CD4-positive, alpha-beta memory T cell (primary cell): ENCODE measurements at regions not wholly inside any gene's neighbourhood (a gene's known extent, or its start where the extent isn't known, plus 50 kb on each side); places are given as distances from the start of the nearest gene placed in this dataset.
"Not testable (repeated sequence)": the region's sequence is repeated elsewhere in the genome, so short reads cannot be mapped to it uniquely, and the experiment has no call there.

Source experiments
- CTCF ChIA-PET: fragments of 350-600 bp; sonication (Branson Sonifier 250); formaldehyde crosslinking; loops from one replicate; lab custom pipeline; 2021; ENCODE audit warnings: inconsistent platforms; ENCODE audit not compliant: partially characterized antibody; lab: Charles Lee
- POLR2A ChIA-PET: fragments of 350-600 bp; sonication (Branson Sonifier 250); formaldehyde crosslinking; loops from one replicate; lab custom pipeline; 2021; ENCODE audit not compliant: partially characterized antibody; lab: Charles Lee
- DNase-seq, 5 donors: peaks; one replicate each; pipeline versions ENCODE4 v3.0.0 to v3.0.0-alpha.2; 2020 to 2022; ENCODE audit warnings: mixed read lengths in 1 of 5
- H3K27ac ChIP-seq: one replicate; pipeline ENCODE4 v1.7.0; 2013; ENCODE audit warnings: low read depth, low read length
- H3K27me3 ChIP-seq: 2 replicates; pipeline ENCODE4 v1.7.0; 2013; ENCODE audit warnings: mild to moderate bottlenecking, low read length, moderate library complexity; ENCODE audit not compliant: insufficient read depth
- H3K36me3 ChIP-seq: 2 replicates; pipeline ENCODE4 v1.7.0; 2013; ENCODE audit warnings: mild to moderate bottlenecking, low read length, moderate library complexity; ENCODE audit not compliant: insufficient read depth
- H3K4me1 ChIP-seq: 2 replicates; pipeline ENCODE4 v1.7.0; 2013; ENCODE audit warnings: mild to moderate bottlenecking, low read length, moderate library complexity; ENCODE audit not compliant: insufficient read depth
- H3K4me3 ChIP-seq, 2 donors: one replicate each; pipeline ENCODE4 v1.7.0; 2013; ENCODE audit warnings: low read length in 2 of 2, mild to moderate bottlenecking in 1 of 2
- H3K9me3 ChIP-seq, 2 donors: one replicate each; pipeline ENCODE4 v1.7.0; 2013; ENCODE audit warnings: low read length in 2 of 2, control low read depth in 1 of 2; ENCODE audit not compliant: control insufficient read depth in 1 of 2
- H3K27ac Mint-ChIP-seq, 7 donors: one replicate each; pipeline ENCODE4 v1.8.0; 2020 to 2021; ENCODE audit warnings: mixed read lengths in 7 of 7, mild to moderate bottlenecking in 6 of 7, inconsistent platforms in 3 of 7, moderate library complexity in 3 of 7
- H3K27me3 Mint-ChIP-seq, 2 donors: one replicate each; pipeline ENCODE4 v1.8.0; 2020 to 2021; ENCODE audit warnings: mixed read lengths in 2 of 2
- H3K36me3 Mint-ChIP-seq, 2 donors: one replicate each; pipeline ENCODE4 v1.8.0; 2020 to 2021; ENCODE audit warnings: mixed read lengths in 2 of 2, inconsistent platforms in 1 of 2, mild to moderate bottlenecking in 1 of 2
- H3K4me1 Mint-ChIP-seq, 4 donors: one replicate each; pipeline ENCODE4 v1.8.0; 2020 to 2021; ENCODE audit warnings: mixed read lengths in 4 of 4, mild to moderate bottlenecking in 1 of 4
- H3K4me3 Mint-ChIP-seq, 8 donors: one replicate each; pipeline ENCODE4 v1.8.0; 2020 to 2021; ENCODE audit warnings: mixed read lengths in 8 of 8, mild to moderate bottlenecking in 7 of 8, moderate library complexity in 6 of 8, inconsistent platforms in 3 of 8
- H3K9me3 Mint-ChIP-seq, 8 donors: one replicate each; pipeline ENCODE4 v1.8.0; 2020 to 2021; ENCODE audit warnings: mixed read lengths in 8 of 8, mild to moderate bottlenecking in 5 of 8, inconsistent platforms in 3 of 8, moderate library complexity in 1 of 8
- intact Hi-C: fragments of 100-400 bp; cut with micrococcal nuclease; formaldehyde crosslinking; loops from one replicate; pipeline ENCODE4 v1.15.1; 2023

DNA sequence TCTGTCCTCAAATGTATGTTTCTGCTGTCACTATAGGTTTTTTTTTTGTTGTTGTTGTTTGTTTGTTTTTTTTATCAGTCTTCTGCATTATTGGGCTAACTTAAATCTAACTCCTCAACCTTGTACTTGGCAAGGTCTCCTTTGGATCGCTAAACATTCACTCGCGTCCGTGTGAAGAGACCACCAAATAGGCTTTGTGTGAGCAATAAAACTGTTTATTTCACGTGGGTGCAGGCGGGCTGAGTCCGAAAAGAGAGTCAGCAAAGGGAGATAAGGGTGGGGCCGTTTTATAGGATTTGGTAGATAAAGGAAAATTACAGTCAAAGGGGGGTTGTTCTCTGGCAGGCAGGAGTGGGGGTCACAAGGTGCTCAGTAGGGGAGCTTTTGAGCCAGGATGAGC, 845.6 kb upstream of the ANO3 start:
- H3K36me3 ChIP-seq, H3K27ac Mint-ChIP-seq, H3K36me3 Mint-ChIP-seq, CTCF ChIA-PET, H3K4me1 ChIP-seq, intact Hi-C loops, H3K4me1 Mint-ChIP-seq, H3K4me3 Mint-ChIP-seq, H3K4me3 ChIP-seq, DNase-seq, H3K27me3 ChIP-seq, H3K27me3 Mint-ChIP-seq, H3K9me3 ChIP-seq, POLR2A ChIA-PET, H3K27ac ChIP-seq: not testable (repeated sequence)
- H3K9me3 Mint-ChIP-seq, result peaks cover 0 to 19% (median 6%) of the 10 kb centered on the region in 8 donors

DNA sequence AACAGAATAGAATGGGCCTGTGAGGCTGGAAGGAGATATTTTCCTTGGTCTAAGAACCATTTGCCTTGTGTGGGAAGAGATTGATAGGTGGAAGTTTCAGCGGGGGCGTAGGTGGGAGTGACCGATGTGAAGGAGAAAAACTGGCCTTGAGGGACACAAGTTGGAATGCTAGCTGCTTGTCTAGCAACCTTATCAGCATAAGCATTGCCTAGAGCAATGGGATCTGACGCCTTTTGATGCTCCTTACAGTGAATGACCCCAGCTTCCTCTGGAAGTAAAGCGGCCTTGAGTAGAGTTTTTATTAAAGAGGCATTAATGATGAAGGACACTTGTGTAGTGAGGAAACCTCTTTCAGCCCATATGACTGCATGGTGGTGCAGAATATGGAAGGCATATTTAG, 843.8 kb upstream of the ANO3 start:
- peaks cover 0 to 18% (median 4%) of the 10 kb centered on the region in 8 donors for H3K9me3 Mint-ChIP-seq
- intact Hi-C loops, H3K27me3 Mint-ChIP-seq, H3K27me3 ChIP-seq, CTCF ChIA-PET, DNase-seq, H3K4me3 Mint-ChIP-seq, H3K4me1 ChIP-seq, H3K27ac Mint-ChIP-seq, H3K36me3 ChIP-seq, H3K9me3 ChIP-seq, POLR2A ChIA-PET, H3K36me3 Mint-ChIP-seq, H3K27ac ChIP-seq, H3K4me1 Mint-ChIP-seq, H3K4me3 ChIP-seq: not testable (repeated sequence)

DNA sequence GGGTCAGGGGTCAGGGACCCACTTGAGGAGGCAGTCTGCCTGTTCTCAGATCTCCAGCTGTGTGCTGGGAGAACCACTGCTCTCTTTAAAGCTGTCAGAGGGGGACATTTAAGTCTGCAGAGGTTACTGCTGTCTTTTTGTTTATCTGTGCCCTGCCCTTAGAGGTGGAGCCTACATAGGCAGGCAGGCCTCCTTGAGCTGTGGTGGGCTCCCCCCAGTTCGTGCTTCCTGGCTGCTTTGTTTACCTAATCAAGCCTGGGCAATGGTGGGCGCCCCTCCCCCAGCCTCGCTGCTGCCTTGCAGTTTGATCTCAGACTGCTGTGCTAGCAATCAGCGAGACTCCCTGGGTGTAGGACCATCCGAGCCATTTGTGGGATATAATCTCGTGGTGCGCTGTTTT, 830.5 kb upstream of the ANO3 start:
- H3K36me3 ChIP-seq, H3K27ac Mint-ChIP-seq, H3K4me3 Mint-ChIP-seq, H3K4me3 ChIP-seq, H3K36me3 Mint-ChIP-seq, POLR2A ChIA-PET, H3K9me3 ChIP-seq, DNase-seq, H3K27me3 Mint-ChIP-seq, H3K4me1 Mint-ChIP-seq, H3K4me1 ChIP-seq, H3K27me3 ChIP-seq, H3K27ac ChIP-seq, CTCF ChIA-PET, intact Hi-C loops: not testable (repeated sequence)
- peaks cover 5 to 25% (median 12%) of the 10 kb centered on the region in 8 donors for H3K9me3 Mint-ChIP-seq

DNA sequence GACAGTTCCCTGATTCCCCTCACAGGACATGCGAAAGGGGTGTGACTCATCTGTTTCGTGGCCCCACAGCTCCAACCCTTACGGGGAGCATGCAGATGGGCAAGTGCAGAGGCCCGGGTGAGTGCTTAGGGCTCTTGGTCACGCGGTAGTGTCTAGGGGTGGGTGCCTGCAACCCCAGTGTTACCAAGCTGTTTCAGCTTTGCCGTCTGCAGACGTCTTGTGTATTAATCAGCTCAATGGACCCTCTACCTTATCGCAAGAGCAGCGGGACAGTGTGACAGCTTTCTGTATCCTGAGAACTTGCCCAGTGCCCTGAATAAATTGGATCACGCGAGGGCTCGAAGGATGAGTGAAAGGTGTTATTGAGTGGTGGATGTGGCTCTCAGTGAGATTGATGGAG, 816.4 kb upstream of the ANO3 start:
- H3K9me3 Mint-ChIP-seq, result peaks cover 3 to 25% (median 12%) of the 10 kb centered on the region in 8 donors
- no peak overlapping the region for H3K4me3 ChIP-seq
- CTCF ChIA-PET, result interaction anchor here (1.6 kb wide), 1 partner anchor 9 kb away, joined by 3 read pairs; no protein-coding TSS in a partner anchor
- no peaks in the 10 kb centered on the region for H3K36me3 Mint-ChIP-seq
- intact Hi-C loops, result no loop called here
- POLR2A ChIA-PET, result no interaction called here
- no peak overlapping the region for H3K27ac ChIP-seq
- H3K36me3 ChIP-seq, result no peaks in the 10 kb centered on the region
- no peak overlapping the region for H3K27ac Mint-ChIP-seq
- no peaks in the 10 kb centered on the region for H3K27me3 Mint-ChIP-seq
- no peaks in the 10 kb centered on the region for H3K27me3 ChIP-seq
- H3K4me1 Mint-ChIP-seq, result no peaks in the 10 kb centered on the region
- peaks cover 3 to 4% of the 10 kb centered on the region in 2 donors for H3K9me3 ChIP-seq
- H3K4me3 Mint-ChIP-seq, result peak overlapping the region in 1 of 8 donors; percentile 41
- H3K4me1 ChIP-seq, result no peaks in the 10 kb centered on the region
- no peak for DNase-seq

DNA sequence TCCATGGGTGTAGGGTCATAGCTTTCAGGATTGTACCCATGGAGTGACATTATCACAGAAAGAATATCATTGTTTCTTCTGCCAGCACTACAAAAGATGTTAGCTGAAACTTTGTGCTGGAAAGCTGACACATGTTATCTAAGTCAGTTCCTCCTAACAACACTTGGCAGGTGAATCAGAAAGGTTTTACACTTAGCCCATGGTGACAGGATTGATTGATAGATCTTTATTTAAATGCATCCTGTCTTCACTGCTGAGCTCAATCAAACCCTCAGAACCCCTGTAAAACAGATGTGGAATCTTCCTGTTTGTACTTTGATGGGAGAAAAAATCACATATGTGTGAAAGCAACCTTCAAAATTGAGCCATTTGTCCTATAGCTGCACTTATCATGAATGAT, 811.5 kb upstream of the ANO3 start:
- H3K4me3 ChIP-seq, result no peak overlapping the region
- Mint-ChIP-seq H3K4me3 (no peak overlapping the region), H3K27me3 (no peaks in the 10 kb centered on the region), H3K4me1 (no peaks in the 10 kb centered on the region), H3K9me3 (peaks cover 0 to 18% (median 4%) of the 10 kb centered on the region in 8 donors), H3K27ac (no peak overlapping the region), H3K36me3 (no peaks in the 10 kb centered on the region)
- no peak for DNase-seq
- no peak overlapping the region for H3K27ac ChIP-seq
- intact Hi-C loops, result no loop called here
- H3K4me1 ChIP-seq, result no peaks in the 10 kb centered on the region
- ChIA-PET CTCF (no interaction called here), POLR2A (no interaction called here)
- H3K36me3 ChIP-seq, result no peaks in the 10 kb centered on the region
- H3K9me3 ChIP-seq, result peaks cover 0 to 3% of the 10 kb centered on the region in 2 donors
- H3K27me3 ChIP-seq, result no peaks in the 10 kb centered on the region

DNA sequence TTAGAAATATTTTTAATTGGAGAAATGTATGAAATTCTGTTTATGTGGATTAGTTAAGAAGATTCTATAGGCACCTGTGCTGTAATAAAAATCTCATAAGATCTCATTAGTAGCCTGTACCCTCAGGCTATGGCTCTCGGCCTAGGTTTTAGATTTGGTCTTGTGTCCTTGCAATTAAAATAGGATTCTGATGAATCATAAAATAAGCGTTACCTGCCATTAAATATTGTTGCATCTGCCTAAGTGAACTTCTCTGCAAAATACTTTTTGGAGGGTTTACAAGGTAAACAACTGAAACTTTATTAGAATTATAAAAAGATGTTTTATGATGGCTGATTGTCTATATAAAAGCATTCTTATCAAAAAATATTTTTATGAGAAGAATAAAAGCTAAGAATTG, 804.1 kb upstream of the ANO3 start:
- H3K4me1 ChIP-seq, result no peaks in the 10 kb centered on the region
- H3K4me3 ChIP-seq, result no peak overlapping the region
- Mint-ChIP-seq H3K4me1 (no peaks in the 10 kb centered on the region), H3K36me3 (no peaks in the 10 kb centered on the region), H3K27me3 (no peaks in the 10 kb centered on the region), H3K4me3 (no peak overlapping the region), H3K9me3 (peaks cover 0 to 12% (median 3%) of the 10 kb centered on the region in 8 donors), H3K27ac (no peak overlapping the region)
- H3K27ac ChIP-seq, result no peak overlapping the region
- DNase-seq, result no peak
- H3K9me3 ChIP-seq, result no peaks in the 10 kb centered on the region
- ChIA-PET CTCF (no interaction called here), POLR2A (no interaction called here)
- no peaks in the 10 kb centered on the region for H3K36me3 ChIP-seq
- H3K27me3 ChIP-seq, result no peaks in the 10 kb centered on the region
- intact Hi-C loops, result no loop called here

DNA sequence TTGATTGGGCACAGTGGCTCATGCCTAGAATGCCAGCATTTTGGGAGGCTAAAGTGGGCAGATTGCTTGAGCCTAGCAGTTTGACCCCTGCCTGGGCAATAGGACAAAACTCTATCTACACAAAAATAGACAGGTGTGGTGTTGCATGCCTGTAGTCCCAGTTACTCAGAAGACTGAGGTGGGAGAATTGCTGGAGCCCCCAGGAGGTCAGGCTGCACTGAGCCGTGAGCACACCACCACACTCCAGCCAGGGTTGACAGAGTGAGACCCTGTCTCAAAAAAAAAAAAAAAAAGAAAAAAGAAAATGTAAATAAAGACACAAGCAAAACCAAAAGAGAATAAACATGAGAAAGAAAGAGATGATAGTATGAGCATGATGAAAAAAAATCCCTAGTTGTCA, 802.4 kb upstream of the ANO3 start:
- Histone ChIP-seq H3K9me3 (no peaks in the 10 kb centered on the region), H3K4me3 (no peak overlapping the region), H3K27ac (no peak overlapping the region), H3K36me3 (no peaks in the 10 kb centered on the region), H3K4me1 (no peaks in the 10 kb centered on the region), H3K27me3 (no peaks in the 10 kb centered on the region)
- Mint-ChIP-seq H3K9me3 (peaks cover 0 to 10% (median 6%) of the 10 kb centered on the region in 8 donors), H3K27me3 (no peaks in the 10 kb centered on the region), H3K27ac (no peak overlapping the region), H3K4me3 (no peak overlapping the region), H3K36me3 (no peaks in the 10 kb centered on the region), H3K4me1 (no peaks in the 10 kb centered on the region)
- intact Hi-C loops, result no loop called here
- DNase-seq, result no peak
- CTCF ChIA-PET, result no interaction called here
- POLR2A ChIA-PET, result no interaction called here
